HFFc6 (cell line): ENCODE measurements at regions not wholly inside any gene's neighbourhood (a gene's known extent, or its start where the extent isn't known, plus 50 kb on each side); places are given as distances from the start of the nearest gene placed in this dataset.

Experiments
- DNase-seq: peaks from one replicate; pipeline ENCODE4 v3.0.0-alpha.2; 2018
- H3K27ac Mint-ChIP-seq: 2 replicates; pipeline ENCODE4 v1.8.0; 2020; ENCODE audit warnings: mild to moderate bottlenecking, mixed read lengths
- H3K27me3 Mint-ChIP-seq: 2 replicates; pipeline ENCODE4 v1.8.0; 2021; ENCODE audit warnings: mild to moderate bottlenecking, moderate library complexity, mixed read lengths; ENCODE audit not compliant: insufficient read depth
- H3K36me3 Mint-ChIP-seq: 2 replicates; pipeline ENCODE4 v1.8.0; 2021; ENCODE audit warnings: low read depth, mixed read lengths
- H3K4me1 Mint-ChIP-seq: 2 replicates; pipeline ENCODE4 v1.8.0; 2020; ENCODE audit warnings: low read depth, mixed read lengths
- H3K4me3 Mint-ChIP-seq: 2 replicates; pipeline ENCODE4 v1.8.0; 2020; ENCODE audit warnings: mild to moderate bottlenecking, moderate library complexity, mixed read lengths
- H3K9me3 Mint-ChIP-seq: 2 replicates; pipeline ENCODE4 v1.8.0; 2020; ENCODE audit warnings: mild to moderate bottlenecking, mixed read lengths
- CTCF ChIP-seq: fragments of 200-600 bp; sonication (generic); IDR thresholded peaks from 2 replicates; pipeline ENCODE4 v1.5.0; 2021; ENCODE audit warnings: antibody characterized with exemption, mild to moderate bottlenecking

- Mint-ChIP-seq H3K4me3 (no peak overlapping the region), H3K9me3 (peaks cover 16% of the 10 kb centered on the region), H3K4me1 (no peaks in the 10 kb centered on the region), H3K36me3 (no peaks in the 10 kb centered on the region), H3K27me3 (peaks cover 1% of the 10 kb centered on the region; the same call in 1 of the 2 replicates), H3K27ac (no peak overlapping the region)
- no peak for TF ChIP-seq CTCF
- no peak for DNase-seq
Measured at GRCh38 chr4:14596028-14596427, 406.3 kb upstream of the CPEB2 start.

GRCh38 chr4:14596437-14596836 lies 405.8 kb upstream of the CPEB2 start:
- peaks cover 1% of the 10 kb centered on the region; the same call in 1 of the 2 replicates for H3K27me3 Mint-ChIP-seq
- peaks cover 17% of the 10 kb centered on the region for H3K9me3 Mint-ChIP-seq
- no peaks in the 10 kb centered on the region for H3K4me1 Mint-ChIP-seq
- no peak overlapping the region for H3K4me3 Mint-ChIP-seq
- no peak for DNase-seq
- H3K36me3 Mint-ChIP-seq, result no peaks in the 10 kb centered on the region
- no peak for TF ChIP-seq CTCF
- no peak overlapping the region for H3K27ac Mint-ChIP-seq

- no peak for TF ChIP-seq CTCF
- Mint-ChIP-seq H3K4me1 (no peaks in the 10 kb centered on the region), H3K9me3 (peaks cover 17% of the 10 kb centered on the region), H3K27me3 (peaks cover 1% of the 10 kb centered on the region; the same call in 1 of the 2 replicates), H3K36me3 (no peaks in the 10 kb centered on the region), H3K27ac (no peak overlapping the region), H3K4me3 (no peak overlapping the region)
- no peak for DNase-seq
Measured at GRCh38 chr4:14596904-14597303, 405.4 kb upstream of the CPEB2 start.

GRCh38 chr4:14602206-14602605 lies 400.1 kb upstream of the CPEB2 start:
- no peak overlapping the region for H3K4me3 Mint-ChIP-seq
- H3K9me3 Mint-ChIP-seq, result peaks cover 22% of the 10 kb centered on the region
- no peaks in the 10 kb centered on the region for H3K36me3 Mint-ChIP-seq
- no peak for DNase-seq
- no peak overlapping the region for H3K27ac Mint-ChIP-seq
- H3K27me3 Mint-ChIP-seq, result no peaks in the 10 kb centered on the region; the same call in 1 of the 2 replicates
- no peak for TF ChIP-seq CTCF
- H3K4me1 Mint-ChIP-seq, result no peaks in the 10 kb centered on the region

- Mint-ChIP-seq H3K4me3 (no peak overlapping the region), H3K36me3 (no peaks in the 10 kb centered on the region), H3K27me3 (no peaks in the 10 kb centered on the region; the same call in 1 of the 2 replicates), H3K27ac (no peak overlapping the region), H3K9me3 (peaks cover 8% of the 10 kb centered on the region; the same call in 1 of the 2 replicates), H3K4me1 (no peaks in the 10 kb centered on the region)
- TF ChIP-seq CTCF, result no peak
- DNase-seq, result no peak
Measured at GRCh38 chr4:14607001-14607400, 395.3 kb upstream of the CPEB2 start.

GRCh38 chr4:14607578-14607977 lies 394.7 kb upstream of the CPEB2 start:
- Mint-ChIP-seq H3K4me1 (no peaks in the 10 kb centered on the region), H3K9me3 (peaks cover 8% of the 10 kb centered on the region; the same call in 1 of the 2 replicates), H3K4me3 (no peak overlapping the region), H3K36me3 (no peaks in the 10 kb centered on the region), H3K27me3 (no peaks in the 10 kb centered on the region; the same call in 1 of the 2 replicates), H3K27ac (no peak overlapping the region)
- no peak for DNase-seq
- TF ChIP-seq CTCF, result no peak
